H1 (cell line): ENCODE measurements at regions not wholly inside any gene's neighbourhood (a gene's known extent, or its start where the extent isn't known, plus 50 kb on each side); places are given as distances from the start of the nearest gene placed in this dataset.

ENCODE experiments used
- TF ChIP-seq, protein P1 (sequence below): IDR thresholded peaks from 2 replicates; pipeline ENCODE4 v1.6.1; 2011; ENCODE audit warnings: low read length, improper control_type of control experiment
- TF ChIP-seq, protein P2 (sequence below), 3 experiments: IDR thresholded peaks; 1 replicate in 2 of 3; 2 replicates in 1 of 3; pipeline versions ENCODE4 v1.5.1 to v1.6.1; 2011; ENCODE audit warnings: low read length in 3 of 3, mild to moderate bottlenecking in 3 of 3, inconsistent platforms in 2 of 3, low read depth in 1 of 3, moderate library complexity in 1 of 3; ENCODE audit not compliant: insufficient read depth in 1 of 3; ENCODE audit errors: control extremely low read depth in 1 of 3

DNA sequence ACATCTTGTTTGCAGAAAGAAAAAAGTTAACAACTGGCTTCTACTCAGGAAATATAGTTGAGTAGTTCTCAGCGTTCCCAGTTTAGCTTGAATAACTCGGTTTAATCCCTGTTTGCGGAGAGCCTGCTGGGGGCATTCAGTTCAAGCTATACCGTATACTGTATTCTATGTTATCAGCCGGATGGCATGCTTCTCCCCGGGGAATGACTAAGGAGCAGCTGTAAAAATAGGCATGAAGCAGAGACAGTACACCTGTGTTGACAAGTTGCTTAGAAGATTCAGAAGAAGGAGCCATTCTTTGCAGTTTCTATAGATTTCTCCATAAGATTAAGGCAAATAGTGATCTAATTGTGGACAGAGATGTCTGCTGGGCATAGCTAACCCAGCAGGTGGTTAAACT is 267.8 kb upstream of the NCAM2 start (continued):
- TF ChIP-seq, protein P1, sequence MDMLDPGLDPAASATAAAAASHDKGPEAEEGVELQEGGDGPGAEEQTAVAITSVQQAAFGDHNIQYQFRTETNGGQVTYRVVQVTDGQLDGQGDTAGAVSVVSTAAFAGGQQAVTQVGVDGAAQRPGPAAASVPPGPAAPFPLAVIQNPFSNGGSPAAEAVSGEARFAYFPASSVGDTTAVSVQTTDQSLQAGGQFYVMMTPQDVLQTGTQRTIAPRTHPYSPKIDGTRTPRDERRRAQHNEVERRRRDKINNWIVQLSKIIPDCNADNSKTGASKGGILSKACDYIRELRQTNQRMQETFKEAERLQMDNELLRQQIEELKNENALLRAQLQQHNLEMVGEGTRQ = no peak
- TF ChIP-seq, protein P2, sequence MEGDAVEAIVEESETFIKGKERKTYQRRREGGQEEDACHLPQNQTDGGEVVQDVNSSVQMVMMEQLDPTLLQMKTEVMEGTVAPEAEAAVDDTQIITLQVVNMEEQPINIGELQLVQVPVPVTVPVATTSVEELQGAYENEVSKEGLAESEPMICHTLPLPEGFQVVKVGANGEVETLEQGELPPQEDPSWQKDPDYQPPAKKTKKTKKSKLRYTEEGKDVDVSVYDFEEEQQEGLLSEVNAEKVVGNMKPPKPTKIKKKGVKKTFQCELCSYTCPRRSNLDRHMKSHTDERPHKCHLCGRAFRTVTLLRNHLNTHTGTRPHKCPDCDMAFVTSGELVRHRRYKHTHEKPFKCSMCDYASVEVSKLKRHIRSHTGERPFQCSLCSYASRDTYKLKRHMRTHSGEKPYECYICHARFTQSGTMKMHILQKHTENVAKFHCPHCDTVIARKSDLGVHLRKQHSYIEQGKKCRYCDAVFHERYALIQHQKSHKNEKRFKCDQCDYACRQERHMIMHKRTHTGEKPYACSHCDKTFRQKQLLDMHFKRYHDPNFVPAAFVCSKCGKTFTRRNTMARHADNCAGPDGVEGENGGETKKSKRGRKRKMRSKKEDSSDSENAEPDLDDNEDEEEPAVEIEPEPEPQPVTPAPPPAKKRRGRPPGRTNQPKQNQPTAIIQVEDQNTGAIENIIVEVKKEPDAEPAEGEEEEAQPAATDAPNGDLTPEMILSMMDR (IDR thresholded peaks at IDR 0.05; ENCODE audit: control extremely low read depth in 1 of 3, insufficient read depth in 1 of 3, low read depth in 1 of 3, low read length in 3 of 3) = no peak
- TF ChIP-seq, all 59 proteins: peak for 0
